HCEC 1CT (cell line): ENCODE measurements at regions not wholly inside any gene's neighbourhood (a gene's known extent, or its start where the extent isn't known, plus 50 kb on each side); places are given as distances from the start of the nearest gene placed in this dataset.

Experiments used
- DNase-seq: peaks from one replicate; pipeline ENCODE4 v3.0.0-alpha.2; 2017

DNA sequence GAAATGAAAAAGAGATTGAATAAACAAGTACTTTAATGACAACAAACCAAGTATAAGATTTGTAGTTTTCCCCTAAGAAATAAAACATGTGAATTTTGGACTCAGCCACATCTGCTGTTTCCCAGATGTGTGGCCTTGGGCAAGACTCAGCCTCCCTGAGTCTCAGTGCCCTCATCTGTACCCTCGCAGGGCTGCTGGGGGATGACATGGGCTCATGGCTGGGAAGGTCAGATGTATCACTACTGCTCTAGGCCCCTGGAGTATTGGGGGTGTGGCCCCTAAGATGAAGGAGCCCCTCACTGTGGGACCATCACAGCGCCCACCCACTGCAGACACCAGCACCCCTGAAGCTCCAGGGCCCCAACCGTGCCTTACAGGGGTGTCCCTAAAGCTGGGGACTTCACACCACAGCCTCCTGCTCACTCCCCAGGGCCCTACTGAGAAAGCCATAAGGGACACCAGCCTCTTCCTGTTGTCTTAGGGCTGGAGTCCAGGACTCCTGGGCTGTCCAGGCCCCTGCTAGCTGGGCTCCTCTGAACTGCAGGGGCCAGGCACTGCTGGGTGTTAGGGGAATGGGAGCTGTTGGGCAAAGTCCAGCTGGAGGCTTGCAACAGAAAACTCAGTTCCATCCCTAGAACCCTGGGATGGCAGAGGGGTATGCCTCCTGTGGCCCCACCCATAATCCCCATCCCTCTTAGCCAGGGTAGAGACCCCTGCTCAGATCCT, 104.0 kb upstream of the WNT4 start:
- no peak for DNase-seq

DNA sequence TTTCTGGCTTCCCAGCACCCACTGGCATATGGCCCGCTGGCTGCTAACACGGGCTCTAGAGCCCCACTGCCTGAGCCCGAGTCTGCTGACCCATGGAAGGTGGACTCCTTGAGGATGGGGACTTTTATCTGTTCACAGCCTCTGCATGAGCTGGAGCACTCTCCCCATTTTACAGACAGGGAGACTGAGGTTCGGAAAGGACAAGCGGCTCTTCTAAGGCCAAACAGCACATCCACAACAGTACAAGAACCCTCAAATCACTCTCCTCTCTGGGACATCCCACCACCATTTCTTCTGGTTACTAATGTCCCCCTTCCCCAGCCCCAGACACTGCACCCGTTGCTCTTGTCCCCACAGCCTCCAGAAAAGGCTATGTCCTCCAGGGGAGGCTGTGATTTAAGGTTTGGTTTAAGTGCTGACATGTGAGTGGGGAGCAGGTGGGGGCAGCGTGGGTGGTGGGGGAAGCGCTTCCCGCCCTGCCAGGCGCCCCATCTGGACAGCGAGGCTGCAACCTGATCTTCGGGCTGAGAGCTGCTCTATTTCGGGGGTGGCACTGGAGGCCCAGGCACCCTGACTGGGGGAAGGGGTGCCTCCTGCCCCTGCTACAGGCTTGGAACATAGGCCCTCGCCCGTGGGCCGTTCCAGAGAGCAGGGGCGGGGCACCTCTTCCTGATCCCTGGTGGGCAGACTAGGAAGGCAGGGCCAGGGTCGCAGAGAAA, 104.8 kb upstream of the WNT4 start:
- no peak for DNase-seq

DNA sequence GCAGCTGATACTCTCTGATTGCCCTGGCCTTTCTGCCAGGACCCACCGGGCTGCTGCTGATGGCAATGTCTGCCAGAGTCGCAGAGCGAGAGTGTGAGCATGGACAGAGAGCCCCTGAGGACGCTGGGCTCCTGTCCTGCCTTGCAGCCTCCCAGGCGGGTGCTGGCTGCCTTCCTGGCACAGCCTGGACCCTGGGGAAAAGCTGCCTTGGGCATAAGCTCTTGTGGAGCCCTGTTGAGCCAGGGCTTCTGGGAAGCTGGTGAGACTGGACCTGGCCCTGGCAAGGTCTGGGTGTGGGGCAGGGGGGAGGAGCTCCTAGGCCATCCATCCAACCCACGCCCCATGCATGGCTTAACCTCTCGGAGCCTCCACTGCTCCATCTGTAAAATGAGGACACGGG, 105.8 kb upstream of the WNT4 start:
- DNase-seq: no peak

DNA sequence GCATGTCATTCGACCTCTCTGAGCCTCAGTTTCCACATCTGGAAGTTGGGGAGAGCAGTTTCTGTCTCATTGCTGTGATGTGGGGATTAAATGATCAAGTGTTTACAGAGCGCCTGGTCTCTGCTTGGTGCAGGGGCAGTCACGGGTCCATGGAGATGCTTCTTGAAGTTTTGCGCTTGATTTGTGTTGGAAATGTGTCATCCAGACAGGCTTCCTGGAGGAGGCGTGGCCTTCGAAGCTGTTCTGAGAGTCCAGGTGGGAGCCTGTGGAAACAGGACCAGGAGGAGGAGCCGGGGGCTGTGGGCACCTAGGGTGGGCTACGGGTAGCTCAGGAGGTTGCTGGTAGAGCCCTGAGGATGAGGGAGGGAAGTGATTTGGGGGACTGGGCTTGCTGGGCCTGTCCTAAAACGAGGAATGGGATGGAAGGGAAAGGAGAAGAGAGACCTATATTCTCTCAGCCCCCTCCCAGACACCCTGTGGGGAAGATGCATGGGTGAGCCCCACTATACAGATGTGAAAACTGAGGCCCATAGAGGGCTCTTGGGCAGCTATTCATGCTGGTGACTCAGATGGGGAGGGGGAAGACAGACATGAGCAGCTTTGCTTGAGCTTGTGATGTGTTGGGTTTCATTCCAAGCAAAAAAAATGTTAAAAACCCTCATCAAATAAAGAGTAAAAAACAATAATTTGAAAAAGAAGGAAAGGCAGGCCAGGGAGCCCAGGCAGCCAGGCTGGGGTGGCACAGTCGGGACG, 107.2 kb upstream of the WNT4 start:
- no peak for DNase-seq

DNA sequence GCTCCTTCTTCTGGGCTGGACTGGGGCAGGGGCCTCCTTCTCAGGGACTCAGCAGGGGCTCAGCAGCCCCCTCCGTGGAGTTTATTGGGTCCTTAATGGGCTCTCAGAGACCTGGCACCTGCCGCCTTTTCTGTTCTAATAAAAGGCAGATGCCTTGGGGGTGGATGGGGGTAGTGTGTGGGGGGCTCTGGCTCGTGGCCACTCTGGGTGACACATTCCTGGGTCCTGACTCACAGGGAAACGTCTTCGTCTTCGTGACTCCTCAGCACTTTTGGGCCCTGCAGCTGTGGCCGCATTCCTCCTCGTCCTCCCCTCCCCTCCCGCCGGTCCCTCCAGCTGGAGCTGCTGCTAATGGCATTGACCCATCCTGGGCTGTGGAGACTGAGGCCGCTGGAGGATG, 107.8 kb upstream of the WNT4 start:
- no peak for DNase-seq

DNA sequence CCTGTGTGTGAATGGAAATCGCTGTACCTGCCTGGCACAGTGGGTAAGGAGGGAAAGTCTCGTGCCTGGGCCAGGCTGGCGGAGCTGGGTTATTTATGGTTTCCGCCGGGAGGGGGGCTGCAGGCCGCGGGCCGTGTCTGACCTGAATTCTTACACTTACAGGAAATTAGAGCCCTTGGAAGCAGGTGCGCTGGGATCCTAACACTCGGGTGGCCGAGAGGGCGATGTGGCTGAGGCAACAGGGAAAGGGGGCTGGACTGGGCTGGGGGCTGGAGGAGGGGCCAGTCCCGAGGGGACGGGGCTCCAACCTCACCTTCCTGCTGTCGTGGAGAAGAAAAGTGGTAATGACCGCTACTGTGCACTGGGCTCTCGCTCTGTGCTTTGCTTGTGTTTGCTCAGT, 109.4 kb upstream of the WNT4 start:
- no peak for DNase-seq

DNA sequence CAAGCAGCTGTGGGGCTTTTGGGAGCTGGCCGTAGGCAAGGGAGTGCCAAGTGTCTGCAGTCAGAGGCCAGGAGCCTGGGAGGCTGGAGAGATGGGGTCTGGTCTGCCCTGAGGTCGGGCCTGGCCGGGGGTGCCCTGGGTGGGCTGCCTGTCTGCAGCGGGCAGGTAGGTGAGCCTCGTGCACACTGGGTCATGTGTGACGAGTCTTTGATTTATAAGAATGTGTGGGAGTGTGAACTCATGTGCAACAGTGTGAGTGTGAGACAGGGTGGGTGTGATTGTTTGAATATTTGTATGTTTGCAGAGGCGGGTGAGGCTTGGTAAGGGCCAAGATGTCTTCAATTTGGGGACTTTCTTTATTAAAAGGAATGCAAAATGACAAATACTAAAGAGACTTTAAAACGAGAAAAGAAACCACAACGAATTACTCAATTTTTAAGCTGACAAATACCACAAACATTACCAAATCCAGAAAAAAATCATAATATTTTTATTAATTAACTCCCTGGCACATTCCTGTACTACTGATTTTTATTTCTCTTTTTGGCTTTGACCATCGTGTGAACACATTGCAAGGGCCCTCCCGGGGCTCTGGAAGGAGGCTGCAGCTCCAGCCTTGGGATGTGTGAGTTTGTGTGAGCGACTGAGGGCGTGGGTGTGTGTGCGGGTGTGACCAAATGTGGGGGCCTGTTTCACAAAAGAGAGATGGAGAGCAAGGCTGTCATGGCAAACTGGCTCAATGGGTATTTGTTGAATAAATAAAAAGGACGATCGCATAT, 110.3 kb upstream of the WNT4 start:
- DNase-seq: no peak

DNA sequence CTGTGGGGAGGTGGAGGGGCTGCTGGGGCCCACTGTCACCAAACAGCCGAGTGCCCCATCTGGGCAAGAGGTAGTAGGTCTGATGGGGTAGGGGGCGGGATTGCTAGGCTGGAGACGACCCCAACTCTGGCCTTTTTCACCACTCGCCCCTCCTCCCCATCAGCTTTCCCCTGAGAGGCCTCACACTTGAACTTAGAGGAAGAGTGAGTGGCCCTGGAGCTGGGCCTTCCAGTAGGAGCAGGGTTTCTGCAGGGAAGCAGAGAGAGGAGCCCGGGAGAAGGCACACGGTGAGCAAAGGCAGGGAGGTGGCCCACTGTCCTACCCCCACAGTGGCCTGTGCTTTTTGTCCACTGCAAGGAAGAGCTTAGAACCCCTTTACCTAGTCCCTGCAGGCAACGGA, 111.9 kb upstream of the WNT4 start:
- DNase-seq: no peak

DNA sequence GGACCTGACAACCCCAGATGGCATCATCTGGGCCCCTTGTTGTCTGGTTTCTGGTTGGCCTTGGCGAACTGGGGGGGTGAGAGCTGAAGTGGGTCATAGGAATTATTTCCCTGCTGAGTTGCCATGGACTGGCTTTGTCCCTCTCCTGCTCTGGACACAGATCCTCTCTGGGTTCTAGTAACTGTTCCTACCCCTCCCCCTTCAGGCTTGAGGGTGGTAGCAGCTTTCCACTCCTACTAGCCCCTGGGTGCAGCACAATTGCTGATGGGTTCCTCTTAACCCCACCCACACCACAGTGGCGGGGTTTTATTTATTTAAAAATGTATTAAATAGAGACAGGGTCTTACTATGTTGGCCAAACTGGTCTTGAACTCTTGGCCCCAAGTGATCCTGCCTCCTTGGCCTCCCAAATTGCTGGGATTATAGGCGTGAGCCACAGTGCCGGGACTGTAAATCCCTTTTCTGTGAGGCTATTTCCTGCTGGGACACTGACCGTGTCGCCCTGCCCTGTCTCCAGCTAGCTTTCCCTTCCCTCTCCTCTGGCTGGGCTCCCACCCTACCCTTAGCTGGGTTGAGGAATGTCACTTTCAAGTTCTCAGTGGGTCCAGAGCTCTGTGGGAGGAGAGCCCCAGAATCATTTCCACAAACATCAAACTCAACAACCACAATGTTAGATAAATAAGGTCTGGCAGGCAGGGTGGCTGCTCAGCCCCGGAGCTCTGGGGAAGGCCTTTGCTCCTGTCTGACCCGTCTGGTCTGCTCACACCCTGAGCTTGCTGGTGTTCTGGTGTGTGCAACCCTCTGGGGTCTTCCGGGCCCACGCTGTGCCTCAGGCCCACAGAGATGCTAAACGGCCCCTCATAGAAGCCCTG, 112.7 kb upstream of the WNT4 start:
- no peak for DNase-seq

DNA sequence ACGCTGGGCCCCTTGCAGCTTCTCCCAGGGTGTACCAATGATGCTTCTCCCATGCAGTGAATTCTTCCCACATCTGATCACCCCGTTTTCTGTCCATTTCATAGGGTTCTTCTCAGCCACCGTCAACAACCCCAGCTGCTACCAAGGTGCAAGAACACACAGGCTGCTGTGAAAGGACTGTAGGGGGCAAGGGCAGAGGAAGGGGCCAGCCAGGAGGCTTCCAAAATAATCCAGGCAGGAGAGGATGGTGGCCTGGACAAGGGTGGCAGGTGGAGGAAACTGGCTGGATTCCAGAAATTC, 113.3 kb upstream of the WNT4 start:
- no peak for DNase-seq

DNA sequence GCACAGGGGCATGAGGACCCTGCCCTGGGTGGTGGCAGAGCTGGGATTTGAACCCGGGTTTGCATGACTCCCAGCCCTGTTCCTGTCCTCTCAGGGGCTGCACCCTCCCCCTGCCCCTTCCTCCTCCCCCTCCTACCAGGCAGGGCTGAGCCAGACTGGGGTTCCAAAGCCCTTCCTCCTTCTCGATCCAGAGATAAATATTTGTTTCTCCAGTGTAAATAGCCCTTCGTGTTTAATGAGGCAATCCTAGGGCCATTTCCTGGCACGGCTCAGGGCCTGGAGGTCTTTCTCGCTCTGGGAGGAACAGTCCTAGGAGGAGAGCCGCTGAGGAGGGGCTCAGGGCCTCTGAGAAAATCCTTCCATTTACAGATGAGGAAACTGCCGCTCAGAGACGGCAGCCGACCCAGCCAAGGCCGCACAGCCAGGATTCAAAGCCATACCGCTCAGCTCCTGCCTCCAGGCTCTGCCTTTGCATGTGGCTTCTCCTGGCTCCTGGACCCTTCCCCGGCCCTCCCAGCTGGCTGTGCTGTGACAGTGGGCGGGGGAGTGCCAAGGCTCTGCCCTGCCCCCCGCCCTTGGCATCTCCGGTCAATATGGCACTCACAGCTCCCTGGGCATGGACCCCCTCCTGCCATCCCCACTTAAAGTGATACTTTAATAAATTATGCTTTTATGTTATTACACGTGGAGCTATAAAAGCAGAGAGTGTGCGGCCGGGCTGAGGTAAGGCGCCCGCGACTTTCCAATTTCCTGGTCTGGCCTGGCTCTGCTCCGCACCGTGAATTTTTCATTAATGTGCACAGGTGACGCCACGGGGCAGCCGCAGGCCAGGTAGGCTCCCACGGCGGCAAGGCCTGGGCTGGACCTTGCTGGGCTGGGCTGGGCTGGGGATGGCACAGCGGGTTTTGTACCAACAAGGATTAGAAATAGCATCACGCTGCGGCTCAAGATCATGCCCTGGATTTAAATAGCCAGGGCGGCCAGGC, 114.7 kb upstream of the WNT4 start:
- no peak for DNase-seq

DNA sequence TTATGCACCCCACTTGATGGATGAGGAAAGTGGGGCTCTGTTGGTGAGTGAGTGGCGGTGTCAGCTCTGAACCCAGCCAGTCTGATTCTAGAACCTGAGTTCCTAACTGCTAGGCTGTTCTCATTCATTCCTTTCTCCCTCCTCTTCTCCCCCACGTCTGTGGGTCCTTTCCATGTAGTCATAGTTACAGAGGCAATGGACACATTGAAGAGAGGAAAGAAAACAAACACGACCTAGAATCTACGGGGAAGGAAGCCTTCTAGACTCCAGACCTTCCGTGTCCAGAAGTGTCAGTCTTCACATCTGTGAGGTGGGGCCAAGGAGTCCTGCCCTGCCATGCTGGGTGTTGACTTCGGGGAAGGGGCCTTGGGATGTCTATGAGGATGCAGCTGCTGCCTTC, 115.8 kb upstream of the WNT4 start:
- no peak for DNase-seq

DNA sequence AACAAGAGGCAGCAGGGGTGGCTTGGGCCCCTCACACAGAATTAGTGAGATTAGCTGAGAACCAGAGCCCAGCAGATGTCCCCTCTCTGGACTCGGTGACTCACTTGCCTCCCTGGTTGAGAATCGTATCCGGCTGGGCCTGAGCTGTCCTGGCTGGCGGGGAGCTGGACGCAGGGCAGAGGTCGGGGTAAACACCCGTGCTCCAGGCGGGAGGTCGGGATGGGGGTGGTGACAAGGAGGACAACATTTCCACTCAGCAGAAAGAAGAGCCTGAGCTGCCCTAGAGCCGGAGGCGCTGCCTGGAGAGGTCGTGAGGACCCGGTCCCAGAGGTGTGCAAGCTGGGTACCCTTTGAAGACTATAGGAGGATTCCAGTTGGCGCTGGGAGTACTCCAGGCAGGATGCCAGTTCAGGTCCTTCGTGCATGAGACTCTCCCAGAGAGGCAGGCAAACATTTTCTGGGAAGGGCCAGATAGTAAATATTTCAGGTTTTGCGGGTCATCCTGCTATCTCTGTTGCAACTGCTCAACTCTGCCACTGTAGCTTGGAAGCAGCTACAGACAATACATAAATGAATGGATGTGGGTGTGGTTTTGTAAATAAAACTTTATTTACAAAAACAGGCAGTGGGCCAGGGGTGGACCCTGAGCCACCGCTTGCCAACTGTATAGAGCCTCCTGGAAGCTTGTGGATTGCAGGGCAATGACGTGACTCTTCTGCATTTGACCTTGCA, 116.8 kb upstream of the WNT4 start:
- DNase-seq: peak; percentile 54

DNA sequence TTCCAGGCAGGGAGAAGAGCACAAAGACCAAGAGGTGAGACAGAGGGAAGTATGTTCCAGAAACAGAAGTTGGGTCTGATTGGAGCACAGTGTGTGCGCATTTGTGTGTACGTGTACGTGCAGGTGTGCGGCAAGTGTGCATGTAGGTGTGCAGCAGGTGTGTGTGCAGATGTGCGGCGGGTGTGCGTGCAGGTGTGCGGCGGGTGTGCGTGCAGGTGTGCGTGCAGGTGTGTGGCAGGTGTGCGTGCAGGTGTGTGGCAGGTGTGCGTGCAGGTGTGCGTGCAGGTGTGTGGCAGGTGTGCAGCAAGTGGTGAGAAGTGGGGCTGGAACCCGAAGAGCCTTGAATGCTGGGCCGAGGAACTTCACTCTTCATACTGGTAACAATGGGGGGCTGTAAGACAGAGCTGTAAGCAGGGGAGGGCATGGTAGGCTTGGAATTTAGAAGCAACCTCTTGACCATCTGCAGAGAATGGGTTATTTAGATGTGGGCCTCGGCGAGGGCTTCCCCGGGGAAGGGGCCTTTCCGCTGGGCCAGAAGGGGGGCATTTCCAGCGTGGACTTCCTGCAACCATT, 118.0 kb upstream of the WNT4 start:
- no peak for DNase-seq

DNA sequence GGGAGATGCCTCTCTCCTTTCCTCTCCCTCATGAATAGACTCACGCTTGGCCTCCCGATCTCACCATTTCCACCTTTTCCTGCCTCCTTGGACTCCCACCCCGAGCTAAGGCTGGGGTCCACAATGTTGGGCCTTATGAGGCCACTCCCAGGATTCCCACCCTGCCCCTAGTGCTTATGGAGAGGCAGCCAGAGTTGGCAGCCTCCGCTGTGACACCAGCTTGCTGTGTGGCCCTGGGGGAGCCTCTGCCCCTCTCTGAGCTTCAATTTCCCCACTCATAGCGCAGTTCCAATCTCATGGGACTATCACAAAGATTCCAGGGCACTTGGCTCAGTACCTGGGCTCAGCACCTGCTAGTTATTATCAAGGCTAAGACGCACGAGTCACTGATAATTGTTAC, 118.7 kb upstream of the WNT4 start:
- no peak for DNase-seq

DNA sequence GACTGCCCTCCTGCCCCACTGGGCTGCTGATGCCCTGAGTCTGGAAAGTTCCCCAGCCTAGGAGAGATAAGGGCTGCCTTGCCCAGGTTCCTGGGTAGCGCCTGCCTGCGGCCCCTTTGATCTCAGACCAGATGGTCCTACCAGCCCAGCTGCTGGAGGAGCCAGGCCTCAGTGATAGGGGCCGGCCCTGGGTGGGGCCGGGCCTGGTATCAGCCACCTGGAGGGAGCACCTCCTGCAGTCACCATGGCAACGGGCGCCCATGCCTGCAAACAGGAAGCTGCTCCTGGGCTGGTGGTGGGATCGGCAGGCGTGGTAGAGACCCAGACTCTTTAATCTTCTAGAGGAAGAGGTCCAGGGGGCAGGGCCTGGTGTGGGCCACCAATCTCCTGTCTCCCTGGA, 119.7 kb upstream of the WNT4 start:
- no peak for DNase-seq

DNA sequence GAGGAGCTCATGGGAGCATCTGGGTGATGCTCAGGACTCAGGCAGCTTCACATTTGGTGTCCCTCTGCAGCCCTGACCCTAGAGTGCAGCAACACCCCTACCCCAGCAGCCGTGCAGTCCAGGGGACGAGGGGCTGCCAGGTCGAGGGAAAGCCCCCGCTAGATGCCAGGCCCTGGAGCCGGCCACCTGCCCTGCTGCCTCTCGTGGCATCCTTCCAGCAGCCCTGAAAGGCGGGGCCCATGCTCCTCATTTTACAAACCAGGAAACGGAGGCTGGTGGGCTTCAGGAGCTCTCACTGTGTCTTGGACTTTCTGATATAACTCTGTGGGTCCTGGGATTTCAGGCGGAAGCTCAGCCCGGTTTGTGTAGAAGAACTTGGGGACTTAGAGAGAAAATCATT, 120.5 kb upstream of the WNT4 start:
- DNase-seq: no peak

DNA sequence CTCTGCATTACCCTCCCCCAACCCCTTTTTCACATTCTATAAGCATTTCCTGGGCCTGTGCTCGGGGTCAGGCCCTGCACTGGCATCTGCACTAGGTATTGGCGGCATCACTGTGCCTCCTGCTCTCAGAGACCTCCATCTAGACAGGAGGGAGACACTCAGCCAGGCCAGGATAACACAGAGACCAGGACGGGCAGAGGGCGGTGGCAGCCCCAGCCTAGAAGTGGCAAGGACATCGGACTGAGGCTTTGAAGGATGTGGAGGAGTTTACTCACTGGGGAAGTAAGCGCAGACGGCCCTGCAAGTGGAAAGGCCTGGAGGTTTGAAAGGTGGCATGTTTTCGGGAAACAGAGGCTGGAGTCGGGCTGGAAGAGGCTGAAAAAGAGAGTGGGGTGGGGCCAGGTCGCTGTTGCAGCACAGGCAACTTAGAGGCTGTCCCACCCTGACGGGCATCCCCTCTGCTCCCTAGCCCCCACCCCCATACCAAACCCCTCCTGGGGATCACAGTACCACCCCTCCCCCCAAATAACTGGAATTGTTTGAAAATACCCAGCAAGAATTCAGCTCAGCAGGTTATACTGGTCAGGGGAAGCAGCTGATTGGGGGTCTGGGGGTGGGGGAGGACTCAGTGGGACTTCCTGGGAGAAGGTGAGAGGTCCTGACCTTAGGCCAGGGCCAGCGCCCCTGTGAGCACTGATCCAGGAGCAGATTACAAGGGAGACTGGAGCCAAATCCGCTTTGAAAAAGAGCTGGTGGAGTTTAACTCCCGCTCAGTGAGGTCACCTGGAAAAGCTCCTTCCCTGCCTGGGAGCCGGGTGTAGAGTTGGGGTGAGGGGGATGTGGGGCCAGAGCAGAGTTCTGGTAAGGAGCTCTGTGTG, 121.8 kb upstream of the WNT4 start:
- no peak for DNase-seq

DNA sequence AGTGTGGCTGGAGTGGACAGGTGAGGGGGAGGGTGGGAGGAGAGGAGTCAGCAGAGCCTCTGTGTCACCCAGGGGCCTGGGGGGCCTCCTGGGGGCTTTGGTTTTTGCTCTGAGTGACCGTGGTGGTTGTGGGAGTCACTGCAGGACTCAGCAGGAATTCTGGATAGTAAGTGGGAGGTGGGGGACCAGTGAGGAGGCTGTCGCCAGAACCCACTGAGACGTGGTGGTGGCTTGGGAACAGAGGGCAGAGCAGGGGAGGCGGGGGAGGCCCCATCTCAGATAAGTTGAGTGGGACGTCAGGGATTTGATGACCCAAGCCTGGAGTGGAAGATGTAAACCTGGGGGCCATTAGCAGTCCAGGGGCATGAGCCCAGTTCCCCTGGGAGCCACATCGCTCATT, 123.2 kb upstream of the WNT4 start:
- no peak for DNase-seq
